ENCODE measurements at regions not wholly inside any gene's neighbourhood (a gene's known extent, or its start where the extent isn't known, plus 50 kb on each side); places are given as distances from the start of the nearest gene placed in this dataset.

DNA sequence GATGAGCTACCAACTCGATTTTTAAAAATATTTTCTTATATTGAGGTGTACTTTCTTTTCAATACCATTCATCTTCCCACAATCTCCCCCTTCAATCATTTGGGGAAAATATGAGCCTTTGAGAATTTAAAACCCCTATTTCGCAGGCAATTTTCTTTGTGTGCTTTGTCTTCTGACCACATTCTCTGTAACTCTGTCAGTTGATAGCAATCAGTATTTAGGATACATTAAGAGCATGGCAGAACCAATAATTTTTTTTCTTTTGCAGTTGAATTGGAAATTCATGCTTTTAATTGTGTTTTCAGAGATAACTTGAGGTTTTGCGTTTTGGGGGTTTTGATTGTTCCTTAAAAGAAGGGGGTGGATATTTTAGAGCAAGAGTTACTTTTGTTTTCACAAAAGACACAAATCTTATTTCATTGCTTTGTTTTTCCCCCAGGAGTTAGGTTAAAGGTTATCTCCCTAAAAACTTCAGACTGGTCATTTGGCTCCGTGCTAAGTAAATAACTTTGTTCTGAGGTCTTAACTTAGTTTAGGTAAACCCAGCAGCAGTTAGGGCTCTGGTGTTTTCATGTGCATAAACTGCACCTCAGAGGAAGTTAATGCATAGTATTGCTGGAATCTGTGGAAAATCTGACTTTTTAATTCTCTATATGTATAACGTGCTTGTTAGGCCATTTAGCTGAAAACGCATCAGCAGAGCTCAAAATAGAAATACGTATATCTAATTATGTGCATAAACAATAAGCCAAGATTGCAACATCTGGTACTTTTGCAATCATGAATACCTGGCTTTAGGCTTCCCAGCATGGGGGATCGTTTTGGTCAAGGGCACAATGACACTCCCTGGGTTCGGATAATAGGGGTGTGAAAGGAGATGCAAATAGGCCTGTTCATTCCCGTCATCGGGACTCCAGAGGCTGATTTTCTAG is 676.4 kb upstream of the ANKRD30A start:
- H3K4me3 ChIP-seq (ENCODE audit: low read depth, low read length), result no peak overlapping the region
- TF ChIP-seq MYC (IDR thresholded peaks at IDR 0.05; ENCODE audit: low read depth, low read length) (no peak), POLR2A (IDR thresholded peaks at IDR 0.05; ENCODE audit: extremely low read depth, insufficient read length) (no peak)
- TF ChIP-seq, protein P1, sequence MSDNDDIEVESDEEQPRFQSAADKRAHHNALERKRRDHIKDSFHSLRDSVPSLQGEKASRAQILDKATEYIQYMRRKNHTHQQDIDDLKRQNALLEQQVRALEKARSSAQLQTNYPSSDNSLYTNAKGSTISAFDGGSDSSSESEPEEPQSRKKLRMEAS (IDR thresholded peaks at IDR 0.05; ENCODE audit: low read depth, low read length), result no peak
- TF ChIP-seq, protein P2, sequence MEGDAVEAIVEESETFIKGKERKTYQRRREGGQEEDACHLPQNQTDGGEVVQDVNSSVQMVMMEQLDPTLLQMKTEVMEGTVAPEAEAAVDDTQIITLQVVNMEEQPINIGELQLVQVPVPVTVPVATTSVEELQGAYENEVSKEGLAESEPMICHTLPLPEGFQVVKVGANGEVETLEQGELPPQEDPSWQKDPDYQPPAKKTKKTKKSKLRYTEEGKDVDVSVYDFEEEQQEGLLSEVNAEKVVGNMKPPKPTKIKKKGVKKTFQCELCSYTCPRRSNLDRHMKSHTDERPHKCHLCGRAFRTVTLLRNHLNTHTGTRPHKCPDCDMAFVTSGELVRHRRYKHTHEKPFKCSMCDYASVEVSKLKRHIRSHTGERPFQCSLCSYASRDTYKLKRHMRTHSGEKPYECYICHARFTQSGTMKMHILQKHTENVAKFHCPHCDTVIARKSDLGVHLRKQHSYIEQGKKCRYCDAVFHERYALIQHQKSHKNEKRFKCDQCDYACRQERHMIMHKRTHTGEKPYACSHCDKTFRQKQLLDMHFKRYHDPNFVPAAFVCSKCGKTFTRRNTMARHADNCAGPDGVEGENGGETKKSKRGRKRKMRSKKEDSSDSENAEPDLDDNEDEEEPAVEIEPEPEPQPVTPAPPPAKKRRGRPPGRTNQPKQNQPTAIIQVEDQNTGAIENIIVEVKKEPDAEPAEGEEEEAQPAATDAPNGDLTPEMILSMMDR (IDR thresholded peaks at IDR 0.05; ENCODE audit: low read depth, low read length), result no peak
- no peak for DNase-seq (ENCODE audit: low read depth)

DNA sequence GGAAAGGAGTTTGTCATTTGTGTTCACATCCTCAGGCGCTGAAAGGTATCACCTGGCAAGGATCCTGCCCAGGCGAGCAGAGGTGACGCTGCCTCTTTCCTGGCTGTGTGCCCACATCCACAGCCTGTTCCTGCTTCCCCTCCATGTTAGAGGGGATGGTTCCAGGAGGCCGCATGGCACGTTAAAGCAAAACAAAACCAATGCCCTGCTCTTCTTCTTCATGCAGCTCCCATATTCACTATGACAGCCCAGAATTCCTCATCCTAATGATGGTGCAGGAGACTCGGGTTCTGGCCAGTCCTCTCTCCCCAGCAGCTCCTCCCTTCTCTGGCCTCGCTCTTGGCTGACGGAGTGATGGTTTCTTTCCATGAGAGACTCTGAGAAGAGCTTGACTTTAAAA is 678.5 kb upstream of the ANKRD30A start:
- no peak for DNase-seq (ENCODE audit: low read depth)
- no peak for TF ChIP-seq POLR2A (IDR thresholded peaks at IDR 0.05; ENCODE audit: extremely low read depth, insufficient read length)
- TF ChIP-seq, protein P2 (IDR thresholded peaks at IDR 0.05; ENCODE audit: low read depth, low read length), result no peak
- TF ChIP-seq MYC (IDR thresholded peaks at IDR 0.05; ENCODE audit: low read depth, low read length), result no peak
- TF ChIP-seq, protein P1 (IDR thresholded peaks at IDR 0.05; ENCODE audit: low read depth, low read length), result no peak
- H3K4me3 ChIP-seq (ENCODE audit: low read depth, low read length), result no peak overlapping the region

DNA sequence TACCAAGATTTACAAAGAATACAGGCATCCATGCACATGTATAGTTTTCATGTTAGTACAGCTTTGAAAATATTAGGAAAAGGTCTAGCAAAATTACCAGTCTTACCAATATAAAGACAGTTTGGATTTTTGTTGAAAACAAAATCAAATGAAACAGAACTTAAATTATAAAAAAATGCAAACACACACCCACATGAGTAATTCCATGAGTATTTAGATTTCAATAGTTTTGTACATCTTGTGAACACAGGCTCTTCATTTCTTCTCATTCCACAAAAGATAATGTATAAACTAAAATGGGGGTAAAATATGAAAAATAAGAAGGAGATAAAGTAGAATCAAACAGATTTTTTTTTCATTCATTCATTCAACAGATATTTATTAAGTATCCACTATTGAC is 682.2 kb upstream of the ANKRD30A start:
- no peak for DNase-seq (ENCODE audit: low read depth)
- H3K4me3 ChIP-seq (ENCODE audit: low read depth, low read length), result no peak overlapping the region
- TF ChIP-seq, protein P1 (IDR thresholded peaks at IDR 0.05; ENCODE audit: low read depth, low read length), result no peak
- TF ChIP-seq MYC (IDR thresholded peaks at IDR 0.05; ENCODE audit: low read depth, low read length) (no peak), POLR2A (IDR thresholded peaks at IDR 0.05; ENCODE audit: extremely low read depth, insufficient read length) (no peak)
- TF ChIP-seq, protein P2 (IDR thresholded peaks at IDR 0.05; ENCODE audit: low read depth, low read length), result no peak

DNA sequence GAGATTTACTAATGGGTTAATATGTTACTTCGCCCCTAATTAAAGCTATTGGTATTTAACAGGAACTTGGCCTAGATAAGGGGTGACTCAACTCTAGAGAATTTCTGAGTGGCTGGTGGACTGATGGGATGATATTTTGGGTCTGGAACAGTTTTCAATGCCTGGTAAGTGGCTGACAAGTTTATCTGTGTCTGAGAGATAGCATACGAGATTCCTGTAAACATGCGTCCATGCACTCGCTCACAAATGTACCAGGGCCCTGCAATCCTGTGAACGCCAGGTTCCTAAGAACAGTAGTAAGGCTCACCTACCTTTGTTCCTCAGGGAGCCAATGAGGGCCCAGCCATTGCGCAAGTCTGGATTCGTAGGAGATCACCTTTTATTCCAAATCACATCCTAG is 683.8 kb upstream of the ANKRD30A start:
- H3K4me3 ChIP-seq (ENCODE audit: low read depth, low read length), result no peak overlapping the region
- no peak for DNase-seq (ENCODE audit: low read depth)
- TF ChIP-seq, protein P2 (IDR thresholded peaks at IDR 0.05; ENCODE audit: low read depth, low read length), result no peak
- TF ChIP-seq MYC (IDR thresholded peaks at IDR 0.05; ENCODE audit: low read depth, low read length), result no peak
- no peak for TF ChIP-seq POLR2A (IDR thresholded peaks at IDR 0.05; ENCODE audit: extremely low read depth, insufficient read length)
- TF ChIP-seq, protein P1 (IDR thresholded peaks at IDR 0.05; ENCODE audit: low read depth, low read length), result no peak

DNA sequence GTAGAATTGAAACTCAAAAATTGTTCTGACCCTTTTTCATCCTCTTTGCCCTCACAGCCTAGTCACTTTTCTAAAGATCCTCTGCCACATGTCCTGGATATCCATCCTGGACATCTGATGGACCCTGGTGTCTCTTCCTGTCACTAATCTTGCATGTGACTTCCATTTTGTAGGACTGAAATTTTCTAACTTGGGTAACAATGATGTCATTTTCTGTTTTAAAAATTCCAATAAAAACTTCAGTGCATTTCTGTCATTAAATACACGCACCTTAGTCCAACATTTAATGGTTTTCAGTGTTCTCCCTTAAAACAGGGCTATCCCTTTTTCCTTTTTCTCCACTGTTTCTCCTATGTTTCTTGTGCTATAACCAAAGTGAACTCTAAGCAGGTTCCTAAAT is 684.9 kb upstream of the ANKRD30A start:
- no peak overlapping the region for H3K4me3 ChIP-seq (ENCODE audit: low read depth, low read length)
- TF ChIP-seq MYC (IDR thresholded peaks at IDR 0.05; ENCODE audit: low read depth, low read length) (no peak), POLR2A (IDR thresholded peaks at IDR 0.05; ENCODE audit: extremely low read depth, insufficient read length) (no peak)
- TF ChIP-seq, protein P2 (IDR thresholded peaks at IDR 0.05; ENCODE audit: low read depth, low read length), result no peak
- TF ChIP-seq, protein P1 (IDR thresholded peaks at IDR 0.05; ENCODE audit: low read depth, low read length), result no peak
- no peak for DNase-seq (ENCODE audit: low read depth)
